GM18498 (cell line): ENCODE measurements at regions not wholly inside any gene's neighbourhood (a gene's known extent, or its start where the extent isn't known, plus 50 kb on each side); places are given as distances from the start of the nearest gene placed in this dataset.

Source experiments
- ATAC-seq: cut with Tn5 transposase; IDR thresholded peaks from one replicate; pipeline ENCODE4 v1.9.1; 2021; ENCODE audit warnings: mild to moderate bottlenecking, moderate library complexity; ENCODE audit not compliant: unreplicated experiment

GRCh38 chr5:168172760-168173223 lies 118.7 kb upstream of the WWC1 start:
- no peak for ATAC-seq

GRCh38 chr5:168174376-168174775 lies 117.1 kb upstream of the WWC1 start:
- ATAC-seq: peak; percentile 56

GRCh38 chr5:168176251-168176650 lies 115.2 kb upstream of the WWC1 start:
- no peak for ATAC-seq

GRCh38 chr5:168176941-168177340 lies 114.5 kb upstream of the WWC1 start:
- ATAC-seq: no peak

- no peak for ATAC-seq
These were observed 113.5 kb upstream of the WWC1 start for GRCh38 chr5:168177831-168178450.

GRCh38 chr5:168179192-168179593 lies 112.3 kb upstream of the WWC1 start:
- ATAC-seq: no peak

GRCh38 chr5:168182269-168182668 lies 109.2 kb upstream of the WWC1 start:
- ATAC-seq: no peak

GRCh38 chr5:168184103-168184502 lies 107.3 kb upstream of the WWC1 start:
- no peak for ATAC-seq

- ATAC-seq: no peak
These were observed 105.0 kb upstream of the WWC1 start for GRCh38 chr5:168186289-168187074.

- no peak for ATAC-seq
These were observed 103.8 kb upstream of the WWC1 start for GRCh38 chr5:168187614-168188013.

- no peak for ATAC-seq
These were observed 103.3 kb upstream of the WWC1 start for GRCh38 chr5:168188182-168188581.

GRCh38 chr5:168192120-168192519 lies 99.3 kb upstream of the WWC1 start:
- no peak for ATAC-seq

GRCh38 chr5:168193493-168194250 lies 97.8 kb upstream of the WWC1 start:
- no peak for ATAC-seq

GRCh38 chr5:168195110-168195509 lies 96.3 kb upstream of the WWC1 start:
- no peak for ATAC-seq

- ATAC-seq: no peak
These were observed 93.1 kb upstream of the WWC1 start for GRCh38 chr5:168198359-168198758.

- no peak for ATAC-seq
These were observed 88.4 kb upstream of the WWC1 start for GRCh38 chr5:168202996-168203395.

GRCh38 chr5:168204165-168204564 lies 87.3 kb upstream of the WWC1 start:
- ATAC-seq: no peak

GRCh38 chr5:168207450-168208029 lies 83.9 kb upstream of the WWC1 start:
- ATAC-seq: no peak

- no peak for ATAC-seq
These were observed 82.0 kb upstream of the WWC1 start for GRCh38 chr5:168209244-168209995.

- ATAC-seq: no peak
These were observed 81.4 kb upstream of the WWC1 start for GRCh38 chr5:168209997-168210396.

GRCh38 chr5:168211245-168211644 lies 80.2 kb upstream of the WWC1 start:
- ATAC-seq: no peak
